ENCODE measurements at regions not wholly inside any gene's neighbourhood (a gene's known extent, or its start where the extent isn't known, plus 50 kb on each side); places are given as distances from the start of the nearest gene placed in this dataset.

- Histone ChIP-seq H3K27ac (ENCODE audit: low read depth, low read length) (no peak overlapping the region), H3K36me3 (ENCODE audit: insufficient read depth, low read length) (no peaks in the 10 kb centered on the region), H3K79me2 (ENCODE audit: control insufficient read depth, insufficient read depth, low read length, unreplicated experiment) (no peaks in the 10 kb centered on the region), H3K4me3 (ENCODE audit: low read depth, low read length) (no peak overlapping the region), H3K4me1 (ENCODE audit: control insufficient read depth, insufficient read depth, low read length, unreplicated experiment) (no peaks in the 10 kb centered on the region), H2AFZ (ENCODE audit: low read length, unreplicated experiment) (no peak overlapping the region), H3K27me3 (ENCODE audit: insufficient read depth, low read length) (no peaks in the 10 kb centered on the region)
These were observed 423.3 kb downstream of the MTX2 start for GRCh38 chr2:176692533-176692932.

- Histone ChIP-seq H3K4me1 (ENCODE audit: control insufficient read depth, insufficient read depth, low read length, unreplicated experiment) (no peaks in the 10 kb centered on the region), H3K27me3 (ENCODE audit: insufficient read depth, low read length) (no peaks in the 10 kb centered on the region), H2AFZ (ENCODE audit: low read length, unreplicated experiment) (no peak overlapping the region), H3K4me3 (ENCODE audit: low read depth, low read length) (no peak overlapping the region), H3K36me3 (ENCODE audit: insufficient read depth, low read length) (no peaks in the 10 kb centered on the region), H3K79me2 (ENCODE audit: control insufficient read depth, insufficient read depth, low read length, unreplicated experiment) (no peaks in the 10 kb centered on the region), H3K27ac (ENCODE audit: low read depth, low read length) (no peak overlapping the region)
These were observed 429.9 kb downstream of the MTX2 start for GRCh38 chr2:176699098-176699497.

GRCh38 chr2:176699644-176700043, 430.4 kb downstream of the MTX2 start:
- H3K79me2 ChIP-seq (ENCODE audit: control insufficient read depth, insufficient read depth, low read length, unreplicated experiment) = no peaks in the 10 kb centered on the region

GRCh38 chr2:176702131-176702530, 432.9 kb downstream of the MTX2 start:
- H3K4me3 ChIP-seq (ENCODE audit: low read depth, low read length) = no peak overlapping the region
- H3K4me1 ChIP-seq (ENCODE audit: control insufficient read depth, insufficient read depth, low read length, unreplicated experiment) = no peaks in the 10 kb centered on the region
- H3K36me3 ChIP-seq (ENCODE audit: insufficient read depth, low read length) = no peaks in the 10 kb centered on the region
- no peaks in the 10 kb centered on the region for H3K27me3 ChIP-seq (ENCODE audit: insufficient read depth, low read length)
- H3K27ac ChIP-seq (ENCODE audit: low read depth, low read length) = no peak overlapping the region
- no peaks in the 10 kb centered on the region for H3K79me2 ChIP-seq (ENCODE audit: control insufficient read depth, insufficient read depth, low read length, unreplicated experiment)
- no peak overlapping the region for H2AFZ ChIP-seq (ENCODE audit: low read length, unreplicated experiment)

More at GRCh38 chr2:176699644-176700043, 430.4 kb downstream of the MTX2 start:
- Histone ChIP-seq H3K27me3 (ENCODE audit: insufficient read depth, low read length) (no peaks in the 10 kb centered on the region), H3K27ac (ENCODE audit: low read depth, low read length) (no peak overlapping the region), H2AFZ (ENCODE audit: low read length, unreplicated experiment) (no peak overlapping the region), H3K36me3 (ENCODE audit: insufficient read depth, low read length) (no peaks in the 10 kb centered on the region), H3K4me1 (ENCODE audit: control insufficient read depth, insufficient read depth, low read length, unreplicated experiment) (no peaks in the 10 kb centered on the region), H3K4me3 (ENCODE audit: low read depth, low read length) (no peak overlapping the region)

- no peaks in the 10 kb centered on the region for H3K4me1 ChIP-seq (ENCODE audit: control insufficient read depth, insufficient read depth, low read length, unreplicated experiment)
- H2AFZ ChIP-seq (ENCODE audit: low read length, unreplicated experiment) = no peak overlapping the region
- H3K27me3 ChIP-seq (ENCODE audit: insufficient read depth, low read length) = no peaks in the 10 kb centered on the region
- no peaks in the 10 kb centered on the region for H3K36me3 ChIP-seq (ENCODE audit: insufficient read depth, low read length)
- no peaks in the 10 kb centered on the region for H3K79me2 ChIP-seq (ENCODE audit: control insufficient read depth, insufficient read depth, low read length, unreplicated experiment)
- H3K27ac ChIP-seq (ENCODE audit: low read depth, low read length) = no peak overlapping the region
- H3K4me3 ChIP-seq (ENCODE audit: low read depth, low read length) = no peak overlapping the region
These were observed 435.1 kb downstream of the MTX2 start for GRCh38 chr2:176704282-176704858.

- Histone ChIP-seq H3K4me1 (ENCODE audit: control insufficient read depth, insufficient read depth, low read length, unreplicated experiment) (no peaks in the 10 kb centered on the region), H2AFZ (ENCODE audit: low read length, unreplicated experiment) (no peak overlapping the region)
These were observed 440.1 kb downstream of the MTX2 start for GRCh38 chr2:176709149-176709951.

GRCh38 chr2:176709991-176710390, 440.7 kb downstream of the MTX2 start:
- Histone ChIP-seq H3K27ac (ENCODE audit: low read depth, low read length) (no peak overlapping the region), H3K79me2 (ENCODE audit: control insufficient read depth, insufficient read depth, low read length, unreplicated experiment) (no peaks in the 10 kb centered on the region), H3K4me1 (ENCODE audit: control insufficient read depth, insufficient read depth, low read length, unreplicated experiment) (no peaks in the 10 kb centered on the region), H3K4me3 (ENCODE audit: low read depth, low read length) (no peak overlapping the region), H3K36me3 (ENCODE audit: insufficient read depth, low read length) (no peaks in the 10 kb centered on the region), H2AFZ (ENCODE audit: low read length, unreplicated experiment) (no peak overlapping the region), H3K27me3 (ENCODE audit: insufficient read depth, low read length) (peaks cover 21% of the 10 kb centered on the region; the same call in 1 of the 2 replicates)

More at GRCh38 chr2:176709149-176709951, 440.1 kb downstream of the MTX2 start:
- Histone ChIP-seq H3K36me3 (ENCODE audit: insufficient read depth, low read length) (no peaks in the 10 kb centered on the region), H3K79me2 (ENCODE audit: control insufficient read depth, insufficient read depth, low read length, unreplicated experiment) (no peaks in the 10 kb centered on the region), H3K27me3 (ENCODE audit: insufficient read depth, low read length) (peaks cover 21% of the 10 kb centered on the region; the same call in 1 of the 2 replicates), H3K4me3 (ENCODE audit: low read depth, low read length) (no peak overlapping the region), H3K27ac (ENCODE audit: low read depth, low read length) (no peak overlapping the region)

GRCh38 chr2:176710657-176711186, 441.5 kb downstream of the MTX2 start:
- Histone ChIP-seq H3K79me2 (ENCODE audit: control insufficient read depth, insufficient read depth, low read length, unreplicated experiment) (no peaks in the 10 kb centered on the region), H3K27me3 (ENCODE audit: insufficient read depth, low read length) (peaks cover 21% of the 10 kb centered on the region; the same call in 1 of the 2 replicates), H3K36me3 (ENCODE audit: insufficient read depth, low read length) (no peaks in the 10 kb centered on the region), H3K27ac (ENCODE audit: low read depth, low read length) (no peak overlapping the region), H2AFZ (ENCODE audit: low read length, unreplicated experiment) (no peak overlapping the region), H3K4me1 (ENCODE audit: control insufficient read depth, insufficient read depth, low read length, unreplicated experiment) (no peaks in the 10 kb centered on the region), H3K4me3 (ENCODE audit: low read depth, low read length) (no peak overlapping the region)

- H3K27me3 ChIP-seq (ENCODE audit: insufficient read depth, low read length) = peaks cover 46% of the 10 kb centered on the region
- H2AFZ ChIP-seq (ENCODE audit: low read length, unreplicated experiment) = no peak overlapping the region
- H3K36me3 ChIP-seq (ENCODE audit: insufficient read depth, low read length) = no peaks in the 10 kb centered on the region
- H3K27ac ChIP-seq (ENCODE audit: low read depth, low read length) = no peak overlapping the region
- no peak overlapping the region for H3K4me3 ChIP-seq (ENCODE audit: low read depth, low read length)
- H3K4me1 ChIP-seq (ENCODE audit: control insufficient read depth, insufficient read depth, low read length, unreplicated experiment) = peaks cover 12% of the 10 kb centered on the region
- no peaks in the 10 kb centered on the region for H3K79me2 ChIP-seq (ENCODE audit: control insufficient read depth, insufficient read depth, low read length, unreplicated experiment)
These were observed 456.8 kb downstream of the MTX2 start for GRCh38 chr2:176725873-176726645.

GRCh38 chr2:176727696-176728095, 458.5 kb downstream of the MTX2 start:
- H3K79me2 ChIP-seq (ENCODE audit: control insufficient read depth, insufficient read depth, low read length, unreplicated experiment) = no peaks in the 10 kb centered on the region
- no peak overlapping the region for H3K27ac ChIP-seq (ENCODE audit: low read depth, low read length)
- H3K27me3 ChIP-seq (ENCODE audit: insufficient read depth, low read length) = peaks cover 52% of the 10 kb centered on the region
- H2AFZ ChIP-seq (ENCODE audit: low read length, unreplicated experiment) = no peak overlapping the region
- H3K4me3 ChIP-seq (ENCODE audit: low read depth, low read length) = no peak overlapping the region
- peaks cover 12% of the 10 kb centered on the region for H3K4me1 ChIP-seq (ENCODE audit: control insufficient read depth, insufficient read depth, low read length, unreplicated experiment)
- H3K36me3 ChIP-seq (ENCODE audit: insufficient read depth, low read length) = no peaks in the 10 kb centered on the region

Data from ACC112 (cell line).